AG10803 (cell line): ENCODE measurements at regions not wholly inside any gene's neighbourhood (a gene's known extent, or its start where the extent isn't known, plus 50 kb on each side); places are given as distances from the start of the nearest gene placed in this dataset.

ENCODE experiments used
- DNase-seq: peaks from one replicate; pipeline ENCODE4 v3.0.0; 2010; ENCODE audit warnings: low read depth
- H3K4me3 ChIP-seq: 2 replicates; pipeline ENCODE4 v1.5.1; 2011; ENCODE audit warnings: mild to moderate bottlenecking, low read length, control low read depth
- CTCF ChIP-seq: conservative IDR thresholded peaks from 2 replicates; pipeline ENCODE4 v1.5.1; 2011; ENCODE audit warnings: mild to moderate bottlenecking, low read length, control low read depth, inconsistent platforms

DNA sequence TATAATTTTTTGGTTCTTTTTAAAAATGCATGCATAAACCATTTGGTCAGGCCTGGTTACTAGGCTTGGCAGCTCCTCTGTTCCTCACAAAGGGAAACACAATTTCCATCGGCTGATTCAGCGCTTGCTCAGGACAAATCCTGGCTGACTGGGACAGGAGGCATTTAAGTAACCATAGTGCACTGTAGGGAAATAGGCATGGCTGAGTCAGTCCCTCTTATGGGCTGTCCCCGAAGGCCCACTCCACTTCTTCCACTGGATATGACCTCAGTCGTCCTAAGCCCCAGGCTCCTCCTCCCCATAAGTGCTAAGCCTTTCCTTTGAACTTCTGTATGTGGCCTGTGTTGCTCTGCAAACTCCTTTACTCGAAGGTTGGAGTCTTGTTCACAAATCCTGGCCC lies 71.2 kb upstream of the GLIS3 start:
- no peak for TF ChIP-seq CTCF
- peak; percentile 84 for DNase-seq
- H3K4me3 ChIP-seq, result no peak overlapping the region

- TF ChIP-seq CTCF, result no peak
- DNase-seq, result no peak
- no peak overlapping the region for H3K4me3 ChIP-seq
These were observed 70.6 kb upstream of the GLIS3 start for GRCh38 chr9:4370501-4370900.

- TF ChIP-seq CTCF, result peak; percentile 93
- peak; percentile 65 for DNase-seq
- H3K4me3 ChIP-seq, result no peak overlapping the region
These were observed 66.9 kb upstream of the GLIS3 start for GRCh38 chr9:4366591-4367330.

GRCh38 chr9:4365055-4365454 lies 65.2 kb upstream of the GLIS3 start:
- DNase-seq, result no peak
- TF ChIP-seq CTCF, result no peak

DNA sequence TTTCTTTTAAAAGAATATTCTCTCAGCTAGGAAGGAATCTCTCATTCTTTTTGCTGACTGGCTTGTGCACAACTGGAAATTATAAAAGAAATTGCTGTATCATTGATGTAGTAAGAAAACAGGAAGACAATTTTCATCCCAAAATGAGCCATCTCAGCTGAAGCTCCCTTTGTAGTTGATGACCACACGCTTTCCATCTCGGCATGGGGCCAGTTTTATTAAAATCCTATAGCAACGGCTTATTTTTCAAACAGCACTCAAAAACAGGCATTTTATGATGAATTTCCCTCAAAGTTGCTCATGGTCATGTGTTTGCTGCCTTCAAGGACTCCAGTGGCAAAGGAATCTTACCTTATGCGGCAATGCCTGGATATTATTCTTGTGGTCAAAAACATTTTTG lies 62.4 kb upstream of the GLIS3 start:
- TF ChIP-seq CTCF, result no peak
- DNase-seq, result no peak
- no peak overlapping the region for H3K4me3 ChIP-seq

More at GRCh38 chr9:4365055-4365454, 65.2 kb upstream of the GLIS3 start:
- no peak overlapping the region for H3K4me3 ChIP-seq

- no peak overlapping the region for H3K4me3 ChIP-seq
- no peak for TF ChIP-seq CTCF
- DNase-seq, result no peak
These were observed 59.1 kb upstream of the GLIS3 start for GRCh38 chr9:4359016-4359415.

GRCh38 chr9:4357929-4358328 lies 58.1 kb upstream of the GLIS3 start:
- DNase-seq, result no peak
- no peak for TF ChIP-seq CTCF
- H3K4me3 ChIP-seq, result no peak overlapping the region
